HepG2 (cell line): ENCODE measurements at regions not wholly inside any gene's neighbourhood (a gene's known extent, or its start where the extent isn't known, plus 50 kb on each side); places are given as distances from the start of the nearest gene placed in this dataset.
"Not testable (repeated sequence)": the region's sequence is repeated elsewhere in the genome, so short reads cannot be mapped to it uniquely, and the experiment has no call there.

Experiments used
- ATAC-seq: fragments of 200-7000 bp; cut with Tn5 transposase; 3 replicates; pipeline ENCODE4 v1.9.1; 2020; ENCODE audit warnings: mild to moderate bottlenecking, moderate library complexity
- BruUV-seq: library from RNA; stranded (reverse); fragments of 400-500 nt; replicated peaks from 2 replicates; lab custom pipeline; 2021; lab: Mats Ljungman, UMichigan
- CTCF ChIA-PET: fragments of 300-600 bp; formaldehyde crosslinking; extraction: SDS; loops from one replicate; lab custom pipeline; 2021; ENCODE audit warnings: low total read pairs, inconsistent platforms, low intra/inter-chr PET ratio; lab: Yijun Ruan, JAX
- POLR2A ChIA-PET: fragments of 350-600 bp; sonication (Branson Sonifier 250); formaldehyde crosslinking; loops from one replicate; lab custom pipeline; 2020; ENCODE audit warnings: antibody characterized with exemption, inconsistent platforms; lab: Yijun Ruan, JAX
- DNase-seq: peaks from one replicate; pipeline ENCODE4 v3.0.0-alpha.2; 2015; ENCODE audit warnings: low spot score
- FAIRE-seq: peaks from 3 replicates; lab custom pipeline; 2011; peaks lifted over from hg19 to GRCh38; lab: Jason Lieb, UNC
- H2AFZ ChIP-seq: one replicate; pipeline ENCODE4 v1.6.1; 2011; ENCODE audit warnings: low read length, inconsistent platforms
- H3K27ac ChIP-seq: fragments of 300-600 bp; 3 replicates; pipeline ENCODE4 v1.8.0; 2011; ENCODE audit warnings: mixed run types, mild to moderate bottlenecking, mixed read lengths, low read length, inconsistent platforms; ENCODE audit not compliant: insufficient read depth; ENCODE audit errors: extremely low read length
- H3K27me3 ChIP-seq, 2 experiments: fragments of 200-600 bp in 1 of 2; 2 replicates in 1 of 2; 3 replicates in 1 of 2; pipeline versions ENCODE4 v1.6.0 to v1.8.0; 2011; ENCODE audit warnings: low read length in 2 of 2, mild to moderate bottlenecking in 2 of 2, moderate library complexity in 2 of 2, inconsistent platforms in 1 of 2; ENCODE audit not compliant: insufficient read depth in 2 of 2, control insufficient read depth in 1 of 2
- H3K36me3 ChIP-seq, 2 experiments: fragments of 200-600 bp in 1 of 2; replicated peaks in 1 of 2; 2 replicates in 1 of 2; 3 replicates in 1 of 2; pipeline versions ENCODE4 v1.5.1 to v1.8.0; 2011; ENCODE audit warnings: low read length in 2 of 2, inconsistent platforms in 1 of 2; ENCODE audit not compliant: insufficient read depth in 2 of 2, control insufficient read depth in 1 of 2
- H3K4me1 ChIP-seq: 2 replicates; pipeline ENCODE4 v1.5.1; 2012; ENCODE audit warnings: low read length, inconsistent platforms; ENCODE audit not compliant: insufficient read depth
- H3K4me2 ChIP-seq: 2 replicates; pipeline ENCODE4 v1.6.0; 2011; ENCODE audit warnings: low read depth, low read length, inconsistent platforms
- H3K4me3 ChIP-seq, 3 experiments: fragments of 200-600 bp in 1 of 3; sonication (generic), shearing (Covaris generic) in 1 of 3; replicated peaks in 1 of 3; 2 replicates each; pipeline ENCODE4 v1.5.1; 2011 to 2016; ENCODE audit warnings: low read length in 3 of 3, inconsistent platforms in 2 of 3, low read depth in 2 of 3, mild to moderate bottlenecking in 2 of 3, control low read depth in 1 of 3, mixed read lengths in 1 of 3; ENCODE audit not compliant: insufficient read depth in 1 of 3
- H3K79me2 ChIP-seq: one replicate; pipeline ENCODE4 v1.6.1; 2011; ENCODE audit warnings: low read length, inconsistent platforms; ENCODE audit not compliant: insufficient read depth
- H3K9ac ChIP-seq: 2 replicates; pipeline ENCODE4 v1.6.0; 2011; ENCODE audit warnings: mild to moderate bottlenecking, low read depth, low read length, inconsistent platforms; ENCODE audit not compliant: insufficient read depth
- H3K9me3 ChIP-seq: 2 replicates; pipeline ENCODE4 v1.5.1; 2012; ENCODE audit warnings: mild to moderate bottlenecking, low read length
- H4K20me1 ChIP-seq: 2 replicates; pipeline ENCODE4 v1.6.0; 2011; ENCODE audit warnings: inconsistent platforms, mild to moderate bottlenecking, low read length, moderate library complexity; ENCODE audit not compliant: insufficient read depth
- WGBS: methylation state at CpG from one replicate; pipeline ENCODE4 v1.1.6; 2017; ENCODE audit warnings: low lambda C conversion rate; 5-methylcytosine and 5-hydroxymethylcytosine counted together
- in situ Hi-C: cut with HindIII; loops from 2 replicates; pipeline ENCODE4 v1.10.0; 2017; ENCODE audit warnings: low pct_unique_long_range_greater_than_20kb; ENCODE audit not compliant: extremely low pct_ligation_motif_present
- intact Hi-C: fragments of 100-400 bp; cut with micrococcal nuclease; formaldehyde crosslinking; loops from one replicate; pipeline ENCODE4 v1.10.0; 2022; ENCODE audit not compliant: unreplicated experiment

GRCh38 chr6:112688487-112689165 is 341.5 kb downstream of the RFPL4B start:
- H3K36me3 ChIP-seq, DNase-seq, H3K9ac ChIP-seq, H4K20me1 ChIP-seq, BruUV-seq, H3K9me3 ChIP-seq, ATAC-seq, CTCF ChIA-PET, FAIRE-seq, H3K4me1 ChIP-seq, H3K27me3 ChIP-seq, H3K27ac ChIP-seq, H3K79me2 ChIP-seq, intact Hi-C loops, H3K4me2 ChIP-seq, H3K4me3 ChIP-seq, POLR2A ChIA-PET, in situ Hi-C loops, H2AFZ ChIP-seq: not testable (repeated sequence)
- 43% methylated on average over 24 of the region's 24 CpGs for WGBS

- POLR2A ChIA-PET, H3K27ac ChIP-seq, CTCF ChIA-PET, H4K20me1 ChIP-seq, H3K9ac ChIP-seq, H3K4me1 ChIP-seq, ATAC-seq, H3K27me3 ChIP-seq, H3K79me2 ChIP-seq, H2AFZ ChIP-seq, H3K9me3 ChIP-seq, in situ Hi-C loops, H3K4me2 ChIP-seq, DNase-seq, intact Hi-C loops, H3K4me3 ChIP-seq, FAIRE-seq, H3K36me3 ChIP-seq, BruUV-seq: not testable (repeated sequence)
- 74% methylated on average over 20 of the region's 56 CpGs for WGBS
These were observed 342.2 kb downstream of the RFPL4B start for GRCh38 chr6:112689183-112689858.
